ENCODE measurements at regions not wholly inside any gene's neighbourhood (a gene's known extent, or its start where the extent isn't known, plus 50 kb on each side); places are given as distances from the start of the nearest gene placed in this dataset.

GRCh38 chr5:30997681-30998080 lies 195.8 kb upstream of the CDH6 start:
- TF ChIP-seq, protein P1, sequence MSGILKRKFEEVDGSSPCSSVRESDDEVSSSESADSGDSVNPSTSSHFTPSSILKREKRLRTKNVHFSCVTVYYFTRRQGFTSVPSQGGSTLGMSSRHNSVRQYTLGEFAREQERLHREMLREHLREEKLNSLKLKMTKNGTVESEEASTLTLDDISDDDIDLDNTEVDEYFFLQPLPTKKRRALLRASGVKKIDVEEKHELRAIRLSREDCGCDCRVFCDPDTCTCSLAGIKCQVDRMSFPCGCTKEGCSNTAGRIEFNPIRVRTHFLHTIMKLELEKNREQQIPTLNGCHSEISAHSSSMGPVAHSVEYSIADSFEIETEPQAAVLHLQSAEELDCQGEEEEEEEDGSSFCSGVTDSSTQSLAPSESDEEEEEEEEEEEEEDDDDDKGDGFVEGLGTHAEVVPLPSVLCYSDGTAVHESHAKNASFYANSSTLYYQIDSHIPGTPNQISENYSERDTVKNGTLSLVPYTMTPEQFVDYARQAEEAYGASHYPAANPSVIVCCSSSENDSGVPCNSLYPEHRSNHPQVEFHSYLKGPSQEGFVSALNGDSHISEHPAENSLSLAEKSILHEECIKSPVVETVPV (CRISPR knock-in tag; IDR thresholded peaks at IDR 0.05): no peak
- TF ChIP-seq SNAI2 (CRISPR knock-in tag; IDR thresholded peaks at IDR 0.05): no peak
- no peak for TF ChIP-seq RARB (CRISPR knock-in tag; IDR thresholded peaks at IDR 0.05)
- TF ChIP-seq CSDC2 (CRISPR knock-in tag; IDR thresholded peaks at IDR 0.05): no peak
- TF ChIP-seq CREB5 (CRISPR knock-in tag; IDR thresholded peaks at IDR 0.05; ENCODE audit: low read depth): no peak
- no peak for TF ChIP-seq OSR1 (CRISPR knock-in tag; IDR thresholded peaks at IDR 0.05)
- TF ChIP-seq ZFP3 (CRISPR knock-in tag; IDR thresholded peaks at IDR 0.05): no peak
- no peak for TF ChIP-seq ARNTL (CRISPR knock-in tag; IDR thresholded peaks at IDR 0.05; ENCODE audit: borderline replicate concordance, low read depth)
- no peak for TF ChIP-seq PATZ1 (CRISPR knock-in tag; IDR thresholded peaks at IDR 0.05; ENCODE audit: borderline replicate concordance)

Measured in SK-N-SH treated with all-trans-retinoic acid at 6 μM for 48 hours (cell line).